ENCODE measurements at regions not wholly inside any gene's neighbourhood (a gene's known extent, or its start where the extent isn't known, plus 50 kb on each side); places are given as distances from the start of the nearest gene placed in this dataset.

DNA sequence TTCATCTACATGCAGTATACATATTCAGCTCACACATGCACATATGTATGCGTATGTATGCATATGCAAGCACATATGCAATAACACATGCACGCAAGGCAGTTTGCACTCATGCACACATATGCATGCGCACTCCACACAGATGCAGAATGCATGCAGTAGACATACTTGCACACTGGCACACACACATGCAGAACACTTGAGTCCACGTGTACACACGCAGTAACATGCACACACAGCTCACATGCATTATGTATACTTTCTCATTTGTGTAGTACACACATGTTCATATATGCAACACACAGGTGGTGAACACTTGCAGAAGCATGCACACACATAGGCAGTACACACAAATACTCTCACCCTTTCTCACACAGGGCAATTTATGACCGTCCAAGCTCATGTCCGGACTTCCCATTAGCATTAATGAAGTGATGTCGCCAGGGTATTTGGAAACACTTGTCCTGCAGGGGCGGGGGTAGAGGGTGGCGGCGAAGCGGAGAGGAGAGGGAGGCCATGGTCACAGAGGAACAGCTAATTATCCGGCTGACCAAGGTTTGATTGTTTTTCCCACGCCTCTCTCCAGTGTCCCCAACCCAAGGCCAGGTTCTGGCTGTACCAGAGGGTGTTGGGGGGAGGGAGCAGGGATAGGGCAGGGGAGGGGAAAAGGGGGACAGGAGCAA is 91.3 kb downstream of the VEGFA start:
- no peak for DNase-seq

DNA sequence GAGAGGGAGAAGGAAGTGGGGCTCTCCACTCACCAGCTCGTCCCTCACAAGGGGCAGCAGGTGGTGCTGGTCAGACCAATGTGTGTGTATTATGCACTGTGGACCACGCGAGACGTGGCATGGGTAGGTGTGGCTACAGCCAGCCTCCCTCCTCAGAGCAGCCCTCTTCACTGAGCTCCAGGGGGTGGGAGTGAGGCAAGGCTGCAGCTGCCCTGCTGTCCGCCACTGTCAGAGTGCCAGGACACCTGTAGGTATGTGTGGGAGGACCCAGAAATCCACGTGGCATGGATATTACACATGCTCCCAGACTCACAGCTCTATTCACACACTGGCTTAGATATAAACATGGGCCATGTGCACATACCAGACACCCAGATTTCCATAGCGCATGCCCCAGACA is 90.3 kb downstream of the VEGFA start:
- DNase-seq, result no peak

DNA sequence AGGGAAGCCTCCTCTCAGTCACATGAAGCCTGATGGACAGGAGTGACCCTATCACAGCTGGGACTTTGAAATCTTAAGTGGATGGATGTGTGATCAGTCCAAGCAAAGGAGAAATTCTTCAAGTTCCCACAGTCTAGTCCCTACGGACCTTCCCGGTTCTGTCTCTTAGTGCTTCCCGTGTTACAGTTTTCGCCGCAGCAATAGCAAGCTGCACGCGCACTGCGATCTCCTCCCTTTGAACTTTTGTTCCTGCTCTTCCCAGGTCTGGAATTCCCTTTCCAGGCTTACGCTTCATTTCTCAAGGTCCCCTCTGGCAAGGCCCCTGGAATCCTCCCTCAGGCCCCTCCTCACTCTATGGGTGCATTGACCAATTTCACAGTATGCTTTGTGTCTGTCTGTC is 89.2 kb downstream of the VEGFA start:
- no peak for DNase-seq

DNA sequence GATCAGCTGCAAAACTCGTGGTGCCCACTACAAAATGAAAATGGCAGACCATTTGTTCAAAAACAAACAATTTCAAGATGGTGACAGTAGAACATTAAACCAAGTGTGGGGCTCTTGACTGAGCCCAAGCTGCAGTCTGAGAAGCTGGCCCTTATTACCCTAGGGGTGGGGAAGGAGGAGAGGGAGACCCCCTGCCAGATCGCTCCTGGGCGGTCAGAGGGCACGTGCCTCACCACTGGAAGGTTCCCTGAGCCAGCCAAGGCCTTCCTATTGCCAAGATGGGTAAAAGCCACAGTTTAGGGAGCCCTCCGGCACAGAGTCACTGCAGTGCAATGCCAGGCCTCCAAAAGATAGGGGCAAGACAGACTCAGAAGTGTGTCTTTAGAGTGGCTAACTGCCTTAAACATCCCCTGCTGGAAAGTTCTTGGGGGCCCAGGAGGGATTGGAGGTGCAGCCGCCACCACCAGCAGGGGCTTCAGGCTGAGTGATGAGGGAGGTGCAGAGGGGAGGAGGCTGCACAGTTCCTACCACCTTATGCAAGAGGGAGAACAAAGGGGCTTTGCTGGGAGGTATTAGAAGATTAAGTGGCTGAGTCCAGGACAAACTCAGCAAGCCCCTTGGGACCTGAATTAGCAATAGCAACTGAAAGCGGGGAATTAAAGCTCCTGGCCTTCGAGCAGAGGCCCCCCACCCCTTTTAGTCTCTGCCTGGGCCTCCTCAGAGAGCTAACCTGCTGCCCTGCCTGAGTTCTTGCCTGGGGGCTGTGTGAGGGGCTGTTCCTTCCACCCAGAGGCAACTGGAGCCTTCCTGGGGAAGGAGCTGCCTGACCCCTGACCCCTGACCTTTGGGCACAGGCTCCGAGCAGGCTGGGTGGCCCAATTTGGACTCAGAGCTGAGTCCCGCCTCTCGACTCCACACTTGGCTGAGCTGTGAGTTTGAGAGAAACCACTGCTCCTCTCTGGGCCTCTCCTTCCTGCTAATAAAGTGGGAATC is 88.4 kb downstream of the VEGFA start:
- DNase-seq, result no peak

DNA sequence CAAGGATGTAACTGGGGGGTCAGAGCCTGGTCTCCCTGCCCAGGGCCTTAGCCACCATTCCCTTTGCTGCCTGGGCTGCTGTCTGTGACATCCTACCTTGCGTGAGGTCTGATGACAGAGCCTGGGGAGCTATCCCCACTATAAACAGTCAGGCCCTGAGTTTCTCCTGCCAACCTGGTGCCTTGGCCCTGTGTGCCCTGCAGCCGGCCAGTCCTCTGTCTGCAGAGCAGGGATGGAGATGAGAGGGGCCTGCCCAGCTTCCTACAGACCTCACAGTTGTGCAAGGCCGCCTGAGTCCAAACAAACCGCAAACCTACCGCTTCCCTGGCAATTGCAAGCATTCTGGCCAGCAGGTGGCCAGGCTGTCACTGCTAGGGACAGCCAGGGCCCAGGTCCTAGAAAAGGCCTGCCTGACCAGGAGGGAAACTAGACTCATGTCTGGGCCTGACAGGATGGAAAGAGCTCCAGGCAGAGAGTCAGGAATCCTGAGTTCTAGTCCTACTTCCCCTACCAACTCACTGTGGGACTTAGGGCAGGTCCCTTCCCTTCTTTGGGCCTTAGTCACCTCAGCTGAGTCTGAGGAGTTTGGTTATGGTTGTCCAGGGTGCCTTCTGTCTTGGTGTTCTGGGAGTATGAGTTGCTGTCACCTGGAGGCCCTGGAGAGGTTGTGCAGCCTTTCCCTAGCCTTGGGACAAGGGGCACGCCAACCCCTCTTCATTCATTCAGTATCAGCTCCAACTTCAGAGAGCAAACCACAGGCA is 86.2 kb downstream of the VEGFA start:
- DNase-seq, result peak; percentile 61

DNA sequence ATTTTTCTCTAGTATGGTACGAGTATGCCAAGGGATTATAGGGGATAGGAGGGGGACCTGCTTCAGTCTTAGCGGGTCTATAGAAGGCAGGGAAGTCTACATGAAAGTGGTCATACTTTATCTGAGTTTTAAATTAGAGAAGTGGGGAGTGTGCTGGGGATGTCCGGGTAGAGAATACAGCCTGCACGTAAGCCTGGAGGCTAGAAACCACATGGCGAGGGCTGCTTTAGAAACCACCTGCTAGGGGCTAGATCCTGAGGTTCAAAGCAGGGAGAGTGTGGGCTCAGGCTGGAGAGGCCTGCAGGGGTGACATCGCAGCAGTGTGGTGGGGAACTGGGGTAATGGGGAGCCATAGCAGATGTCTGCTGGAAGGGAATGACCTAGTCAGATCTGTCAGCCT is 85.2 kb downstream of the VEGFA start:
- no peak for DNase-seq

DNA sequence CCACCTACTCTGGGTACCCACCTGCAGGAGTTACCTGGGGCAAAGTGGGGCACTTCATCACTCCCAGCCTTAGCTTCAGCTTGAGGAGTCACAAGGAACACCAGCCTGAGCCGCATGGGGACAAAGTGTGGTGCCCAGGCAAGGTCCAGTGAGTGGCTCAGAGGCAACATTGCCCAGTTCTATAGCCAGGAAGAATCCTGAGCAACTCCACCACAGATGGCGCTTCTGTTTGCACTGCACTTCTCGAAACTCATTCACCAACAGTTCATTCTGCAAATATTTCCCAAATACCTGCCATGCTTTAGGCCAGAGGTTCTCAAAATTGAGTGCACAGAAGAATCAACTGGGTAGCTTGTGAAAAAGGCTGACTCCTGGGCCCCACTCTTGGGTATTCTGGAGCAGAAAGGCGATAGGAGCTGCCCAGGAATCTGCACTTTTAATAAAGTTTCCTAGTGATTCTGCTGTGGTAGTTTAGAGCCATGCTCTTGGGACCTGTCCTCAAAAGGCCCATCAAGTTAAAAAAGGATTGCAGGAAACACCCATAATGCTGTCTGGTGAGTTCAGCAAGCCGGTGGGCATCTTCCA is 83.1 kb downstream of the VEGFA start:
- DNase-seq, result no peak

DNA sequence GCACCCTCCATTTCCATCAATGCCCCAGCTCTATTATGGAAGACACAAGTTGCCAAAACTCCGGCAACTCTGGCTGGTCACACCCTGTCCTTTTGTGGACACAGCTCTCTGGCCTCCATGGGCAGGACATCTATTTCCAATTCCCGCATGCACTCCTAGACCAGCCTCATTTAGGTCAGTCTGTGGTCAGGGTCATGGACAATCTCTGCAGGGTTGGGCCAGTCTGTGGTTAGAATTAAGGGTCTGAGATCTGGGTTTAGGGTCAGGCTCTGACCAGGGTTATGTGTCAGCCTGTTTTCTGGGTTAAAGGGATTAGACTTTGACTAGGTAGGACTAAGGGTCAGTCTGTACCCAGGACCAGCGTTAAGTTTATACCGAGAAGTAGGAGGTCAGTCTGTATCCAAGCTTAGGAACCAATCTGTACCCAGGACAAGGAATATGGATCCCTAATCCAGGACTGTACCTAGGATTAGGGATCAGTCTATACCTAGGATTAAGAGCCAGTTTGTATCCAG is 82.4 kb downstream of the VEGFA start:
- no peak for DNase-seq

DNA sequence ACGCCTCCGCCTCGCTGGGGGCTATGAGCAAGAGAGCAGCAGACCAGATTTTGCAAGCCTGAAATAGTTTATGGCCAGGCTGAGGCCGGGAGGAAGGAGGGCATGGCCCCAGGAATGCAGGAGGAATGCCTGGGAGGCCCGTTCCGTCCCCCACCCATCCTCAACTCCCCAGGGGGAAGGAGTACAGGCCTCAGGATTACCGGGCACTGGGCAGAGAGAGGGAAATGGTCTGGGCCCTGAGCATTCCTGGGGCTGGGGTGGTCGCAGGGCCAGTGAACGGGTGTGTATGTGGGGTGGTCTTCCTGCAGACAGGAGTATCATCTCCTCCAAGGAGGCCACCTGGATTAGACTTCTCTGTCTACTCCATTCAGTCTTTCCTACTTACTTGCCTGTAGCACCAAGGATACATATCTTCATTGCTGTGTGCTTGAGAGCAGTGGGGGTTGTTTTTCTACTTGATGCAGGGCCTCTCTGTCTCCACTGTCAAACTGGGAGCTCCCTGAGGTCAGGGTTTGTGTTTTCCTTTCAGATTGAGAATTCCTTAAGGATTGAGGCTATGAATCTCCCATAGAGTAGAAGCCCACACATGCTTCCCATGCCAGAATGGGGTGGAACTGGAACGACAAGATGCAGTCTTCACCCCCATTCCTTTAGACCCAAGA is 81.3 kb downstream of the VEGFA start:
- DNase-seq, result no peak

DNA sequence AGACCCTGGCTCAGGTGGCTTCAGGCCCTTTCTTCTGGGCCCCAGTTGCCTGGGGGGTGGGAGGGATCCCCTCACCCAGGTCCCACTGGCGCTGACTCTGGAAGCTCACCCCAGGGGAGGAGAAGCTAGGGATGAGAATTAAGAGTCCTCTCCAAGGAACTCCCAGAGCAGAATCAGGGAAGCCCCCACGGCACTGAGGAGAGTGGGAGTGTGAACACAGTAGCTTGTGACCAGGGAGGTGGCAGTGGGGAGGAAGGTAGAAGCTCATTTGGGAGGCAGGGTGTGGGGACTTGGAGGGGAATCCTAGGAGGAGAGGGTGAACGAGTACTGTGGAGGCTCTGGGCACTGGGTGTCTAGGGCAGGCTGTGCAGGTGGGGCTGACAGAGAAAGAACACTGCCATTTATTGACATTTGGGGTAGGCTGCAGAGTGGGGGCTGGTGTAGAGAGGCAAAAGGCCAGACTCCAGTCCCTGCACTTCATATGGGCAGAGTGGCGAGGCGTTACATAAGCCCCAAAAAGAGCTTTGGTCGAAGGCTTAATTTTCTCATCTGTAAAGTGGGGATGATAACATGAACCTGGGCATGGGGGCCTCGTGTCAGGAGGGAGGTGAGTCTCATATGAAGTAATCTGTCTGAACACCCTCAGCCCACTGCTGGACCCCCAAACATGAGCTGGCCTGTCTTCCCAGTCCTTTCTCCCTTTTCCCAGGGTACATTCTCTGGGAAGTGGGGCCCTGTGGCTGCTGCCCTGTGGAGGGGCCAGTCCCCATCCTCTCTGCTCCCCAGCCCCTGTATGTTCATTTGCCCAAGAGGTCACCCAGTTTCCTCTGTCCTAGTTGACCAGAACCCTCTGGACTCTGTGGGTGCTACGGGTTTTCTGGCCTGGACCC is 80.5 kb downstream of the VEGFA start:
- no peak for DNase-seq

DNA sequence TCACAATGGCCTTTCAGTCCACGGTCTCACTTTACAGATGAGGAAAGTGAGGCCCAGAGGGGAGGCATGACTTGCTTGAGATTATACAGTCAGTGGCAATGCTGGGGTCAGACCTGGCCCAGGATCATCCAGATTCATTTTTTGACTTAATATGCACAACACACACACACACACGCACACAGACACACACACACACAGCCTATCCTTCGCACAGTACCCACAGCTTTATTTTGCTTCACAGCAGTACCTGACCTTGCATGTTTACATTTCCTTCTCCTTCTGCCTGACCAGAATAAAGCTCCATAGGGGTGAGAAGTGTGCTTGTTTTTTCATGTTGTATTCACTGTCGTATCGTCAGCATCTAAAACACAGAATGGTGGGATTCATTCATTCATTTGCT is 79.8 kb downstream of the VEGFA start:
- no peak for DNase-seq

DNA sequence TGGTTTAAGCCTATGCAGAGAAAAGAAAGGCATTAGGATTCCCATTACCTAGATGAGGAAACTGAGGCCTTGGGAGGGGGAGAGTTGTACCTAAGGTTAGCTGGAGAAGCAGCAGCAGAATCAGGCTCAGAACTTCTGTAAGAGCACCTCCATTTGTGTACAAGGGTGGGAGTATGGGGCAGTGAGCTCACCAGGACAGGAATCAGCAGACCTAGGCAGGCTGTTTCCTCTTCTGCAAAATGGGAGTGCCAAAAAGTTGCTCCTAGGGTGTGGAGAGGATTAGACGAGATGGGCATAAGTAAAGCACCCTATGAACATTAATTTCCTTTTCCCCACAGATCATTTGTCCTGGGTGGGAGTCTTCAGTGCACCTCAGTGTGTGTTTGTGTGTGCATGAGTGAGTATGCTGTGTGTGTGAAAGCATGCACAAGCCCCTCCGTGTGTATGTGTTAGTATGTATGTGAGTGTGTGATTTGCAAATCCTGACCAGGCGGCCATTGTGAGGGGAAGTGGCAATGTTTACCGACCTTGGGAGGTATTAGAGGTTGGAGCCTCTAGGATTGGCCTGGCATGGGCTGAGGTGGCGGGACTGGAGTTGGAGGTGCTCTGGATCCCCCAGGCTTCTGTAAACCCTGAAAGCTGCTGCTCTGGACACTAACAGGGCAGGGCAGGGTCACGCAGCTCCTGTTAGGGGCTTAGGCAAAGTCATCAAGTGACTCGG is 78.8 kb downstream of the VEGFA start:
- no peak for DNase-seq

DNA sequence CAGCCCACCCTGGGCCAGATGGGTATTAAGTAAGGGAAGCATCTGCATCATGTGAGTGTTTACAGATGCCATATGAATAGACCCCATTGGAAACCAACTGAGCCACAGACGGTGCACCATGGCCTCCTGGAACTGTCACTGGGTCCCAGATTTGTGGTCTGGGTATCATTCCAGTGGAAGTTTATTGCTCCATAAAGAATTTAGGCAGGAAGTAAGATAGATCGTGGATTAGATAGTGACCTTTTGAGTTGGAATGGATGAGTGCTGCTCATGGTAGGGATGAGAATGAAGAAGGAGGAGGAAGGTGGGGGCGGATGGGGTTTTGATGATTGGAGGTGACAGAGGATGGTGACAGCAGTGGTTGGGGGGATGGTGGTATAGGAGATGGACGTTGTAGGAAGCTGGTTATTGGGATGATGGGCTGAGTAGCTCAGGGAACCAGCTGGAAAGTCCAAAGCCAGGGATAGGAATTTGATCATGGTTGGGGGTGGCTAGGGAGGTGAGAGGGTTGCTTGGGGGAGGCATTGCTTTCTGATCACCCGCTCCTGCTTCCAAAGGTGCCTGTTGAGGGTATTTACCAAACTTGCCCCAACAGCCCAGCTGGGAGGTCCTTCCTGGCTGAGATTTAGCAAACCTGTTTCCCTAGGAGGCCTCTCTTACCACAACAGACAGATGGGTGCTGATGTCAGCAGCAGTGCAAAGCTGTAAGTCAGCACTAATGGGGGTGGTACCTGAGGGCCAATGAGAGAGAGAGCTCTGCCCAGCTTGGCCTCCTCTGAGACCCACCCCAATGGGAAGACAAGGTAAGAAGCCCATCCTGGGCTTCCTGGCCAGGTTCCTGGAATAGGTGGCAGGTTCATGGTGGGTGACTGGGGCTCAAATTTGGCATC is 78.0 kb downstream of the VEGFA start:
- DNase-seq, result no peak

DNA sequence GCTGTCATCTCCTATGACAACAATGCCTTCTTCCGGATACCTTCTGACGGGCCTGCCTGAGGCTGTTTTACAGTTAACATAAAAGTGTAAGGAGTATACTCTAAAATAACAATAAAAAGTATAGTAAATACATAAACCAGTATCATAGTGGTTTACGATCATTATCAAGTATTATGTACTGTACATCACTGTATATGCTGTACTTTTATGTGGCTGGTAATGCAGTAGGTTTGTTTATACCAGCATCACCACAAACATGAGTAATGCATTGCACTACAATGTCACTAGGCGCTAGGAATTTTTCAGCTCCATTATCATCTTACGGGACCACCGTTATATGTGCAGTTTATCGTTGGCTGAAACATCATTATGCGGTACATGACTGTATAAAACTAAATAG is 76.5 kb downstream of the VEGFA start:
- no peak for DNase-seq

DNA sequence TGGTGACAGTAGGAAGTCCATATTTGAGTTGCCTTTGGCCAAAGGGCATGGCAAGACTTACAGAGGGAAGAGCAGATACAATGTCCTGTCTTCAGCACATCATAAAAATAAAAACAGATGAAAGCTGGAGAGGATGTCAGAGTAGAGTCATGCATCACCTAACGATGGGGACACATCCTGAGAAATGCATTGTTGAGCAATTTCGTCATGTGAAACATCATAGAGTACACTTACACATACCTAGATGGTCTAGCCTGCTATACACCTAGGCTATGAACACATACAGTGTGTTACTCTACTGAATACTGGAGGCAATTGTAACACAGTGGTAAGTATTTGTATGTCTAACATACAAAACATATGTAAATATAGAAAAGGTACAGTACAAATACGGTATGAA is 75.6 kb downstream of the VEGFA start:
- DNase-seq, result no peak

DNA sequence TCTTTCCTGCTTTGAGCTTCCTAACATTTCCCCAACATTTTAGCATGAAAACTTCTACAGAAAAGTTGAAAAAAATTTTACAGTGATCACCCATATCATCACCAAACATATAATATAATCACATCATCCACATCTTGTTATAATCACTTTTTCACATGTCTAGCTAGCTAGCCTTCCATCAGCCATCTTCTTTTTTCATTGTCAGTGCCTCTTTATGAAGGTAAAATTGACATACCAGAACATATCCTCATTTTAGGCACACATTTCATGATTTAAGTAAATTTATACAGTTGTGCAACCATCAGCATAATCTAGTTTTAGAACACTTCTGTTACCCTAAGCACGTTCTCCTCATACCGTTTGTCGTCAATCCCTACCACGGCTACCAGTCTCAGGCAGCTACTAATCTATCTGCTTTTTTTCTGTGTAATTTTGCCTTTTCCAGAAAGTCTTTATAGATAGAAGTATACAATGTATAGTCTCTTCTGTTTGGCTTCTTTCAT is 73.7 kb downstream of the VEGFA start:
- no peak for DNase-seq

DNA sequence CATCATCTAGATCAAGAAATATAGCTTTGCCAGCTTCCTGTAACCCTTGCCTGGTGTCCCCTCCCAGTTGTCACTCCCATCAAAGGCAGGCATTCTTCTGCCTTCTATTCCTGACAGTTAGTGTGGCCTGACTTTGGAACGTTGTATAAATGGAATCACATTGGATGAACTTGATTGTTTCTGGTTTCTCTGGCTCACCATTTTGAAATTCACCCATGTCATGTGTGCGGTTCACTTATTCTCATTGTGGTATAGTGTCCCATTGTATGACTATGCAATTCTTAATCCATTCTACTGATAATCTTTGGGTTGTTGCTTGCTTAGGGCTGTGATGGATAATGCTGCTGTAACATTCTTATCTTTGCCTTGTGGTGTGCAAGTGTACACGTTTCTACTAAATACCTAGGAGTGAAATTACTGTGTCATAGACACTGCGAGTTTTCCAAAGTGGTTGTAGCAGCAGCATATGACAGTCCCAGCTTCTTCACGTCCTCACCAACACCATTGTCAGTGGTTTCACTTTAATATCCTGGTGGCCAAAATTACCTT is 73.2 kb downstream of the VEGFA start:
- DNase-seq, result no peak

DNA sequence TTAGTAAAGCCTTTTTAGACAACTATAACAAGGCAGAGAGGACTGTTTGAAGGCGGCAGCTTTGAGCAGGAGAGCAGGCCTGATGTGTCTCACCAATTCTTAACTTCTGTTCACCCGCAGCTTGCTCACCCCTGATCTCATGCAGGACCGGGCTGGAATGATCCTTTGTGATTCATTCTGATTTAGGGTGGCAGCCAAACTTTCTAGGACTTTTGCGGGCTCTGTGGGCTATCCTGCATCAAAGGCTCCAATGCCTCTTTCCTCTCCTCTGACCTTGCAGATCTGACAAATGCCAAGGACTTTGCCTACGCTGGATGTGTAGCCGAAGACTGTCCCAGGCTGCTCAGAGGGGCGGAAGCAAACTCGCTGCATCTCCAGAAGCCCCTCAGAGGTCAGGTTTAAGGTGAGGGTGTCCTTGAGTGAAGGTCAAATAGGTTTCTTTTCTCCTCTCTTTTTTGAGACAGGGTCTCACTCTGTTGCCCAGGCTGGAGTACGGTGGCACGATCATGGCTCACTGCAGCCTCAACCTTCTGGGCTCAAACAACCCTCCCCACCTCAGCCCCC is 72.3 kb downstream of the VEGFA start:
- no peak for DNase-seq

Data from 8988T (cell line).